Subcutaneous abdominal adipose tissue (tissue), 5 donors: ENCODE measurements at regions not wholly inside any gene's neighbourhood (a gene's known extent, or its start where the extent isn't known, plus 50 kb on each side); places are given as distances from the start of the nearest gene placed in this dataset.

ENCODE experiments used
- H3K27ac ChIP-seq: one replicate; pipeline ENCODE4 v1.7.0; 2013; ENCODE audit warnings: low read depth, mild to moderate bottlenecking, inconsistent platforms, low read length, moderate library complexity
- H3K27me3 ChIP-seq, 5 donors: one replicate each; pipeline ENCODE4 v1.7.0; 2013; ENCODE audit warnings: low read length in 5 of 5, inconsistent platforms in 1 of 5; ENCODE audit not compliant: control insufficient read depth in 5 of 5, insufficient read depth in 4 of 5
- H3K36me3 ChIP-seq, 5 donors: one replicate each; pipeline ENCODE4 v1.7.0; 2013; ENCODE audit warnings: low read length in 5 of 5; ENCODE audit not compliant: control insufficient read depth in 5 of 5, insufficient read depth in 5 of 5
- H3K4me1 ChIP-seq, 5 donors: one replicate each; pipeline ENCODE4 v1.7.0; 2013; ENCODE audit warnings: low read length in 5 of 5, mild to moderate bottlenecking in 3 of 5, moderate library complexity in 1 of 5; ENCODE audit not compliant: control insufficient read depth in 5 of 5, insufficient read depth in 5 of 5
- H3K4me3 ChIP-seq, 5 donors: one replicate each; pipeline ENCODE4 v1.7.0; 2013; ENCODE audit warnings: low read length in 5 of 5, low read depth in 1 of 5
- H3K9ac ChIP-seq, 5 donors: one replicate each; pipeline ENCODE4 v1.7.0; 2013; ENCODE audit warnings: low read length in 5 of 5, mild to moderate bottlenecking in 4 of 5, moderate library complexity in 3 of 5
- H3K9me3 ChIP-seq, 5 donors: one replicate each; pipeline ENCODE4 v1.7.0; 2013; ENCODE audit warnings: low read length in 5 of 5; ENCODE audit not compliant: control insufficient read depth in 5 of 5
- donor health status: healthy.
- donor health status: healthy.
- donor health status: healthy.
- donor health status: healthy.
- donor health status: healthy.

GRCh38 chr2:239762655-239763269 lies 262.4 kb downstream of the NDUFA10 start:
- Histone ChIP-seq H3K4me1 (no peaks in the 10 kb centered on the region), H3K36me3 (no peaks in the 10 kb centered on the region), H3K9ac (no peak overlapping the region), H3K9me3 (peaks cover 7 to 17% (median 15%) of the 10 kb centered on the region in 5 donors), H3K27me3 (peaks cover 3 to 20% (median 5%) of the 10 kb centered on the region in 5 donors), H3K27ac (no peak overlapping the region), H3K4me3 (no peak overlapping the region)

GRCh38 chr2:239762106-239762505 lies 263.0 kb downstream of the NDUFA10 start:
- H3K9ac ChIP-seq, result no peak overlapping the region
- H3K27ac ChIP-seq, result no peak overlapping the region
- H3K36me3 ChIP-seq, result no peaks in the 10 kb centered on the region
- H3K9me3 ChIP-seq, result peaks cover 7 to 17% (median 15%) of the 10 kb centered on the region in 5 donors
- no peak overlapping the region for H3K4me3 ChIP-seq
- H3K27me3 ChIP-seq, result peaks cover 0 to 24% (median under 1%) of the 10 kb centered on the region in 5 donors
- H3K4me1 ChIP-seq, result no peaks in the 10 kb centered on the region

GRCh38 chr2:239760596-239760995 lies 264.5 kb downstream of the NDUFA10 start:
- H3K27ac ChIP-seq, result no peak overlapping the region
- H3K36me3 ChIP-seq, result no peaks in the 10 kb centered on the region
- peaks cover 0 to 5% (median 0%) of the 10 kb centered on the region in 5 donors for H3K4me1 ChIP-seq
- no peak overlapping the region for H3K9ac ChIP-seq
- H3K27me3 ChIP-seq, result peaks cover 0 to 24% (median 0%) of the 10 kb centered on the region in 5 donors
- no peak overlapping the region for H3K4me3 ChIP-seq
- peaks cover 7 to 17% (median 15%) of the 10 kb centered on the region in 5 donors for H3K9me3 ChIP-seq

GRCh38 chr2:239758279-239758877 lies 266.8 kb downstream of the NDUFA10 start:
- H3K36me3 ChIP-seq, result no peaks in the 10 kb centered on the region
- peaks cover 7 to 17% (median 15%) of the 10 kb centered on the region in 5 donors for H3K9me3 ChIP-seq
- H3K27me3 ChIP-seq, result peaks cover 0 to 17% (median 0%) of the 10 kb centered on the region in 5 donors
- no peak overlapping the region for H3K4me3 ChIP-seq
- no peak overlapping the region for H3K27ac ChIP-seq
- no peak overlapping the region for H3K9ac ChIP-seq
- peaks cover 0 to 5% (median 0%) of the 10 kb centered on the region in 5 donors for H3K4me1 ChIP-seq

GRCh38 chr2:239756790-239757760 lies 268.1 kb downstream of the NDUFA10 start:
- Histone ChIP-seq H3K9me3 (peaks cover 4 to 16% (median 14%) of the 10 kb centered on the region in 5 donors), H3K4me3 (no peak overlapping the region), H3K27me3 (peaks cover 0 to 14% (median 0%) of the 10 kb centered on the region in 5 donors), H3K27ac (no peak overlapping the region), H3K36me3 (no peaks in the 10 kb centered on the region), H3K4me1 (peaks cover 0 to 6% (median 0%) of the 10 kb centered on the region in 5 donors), H3K9ac (no peak overlapping the region)

- Histone ChIP-seq H3K9ac (no peak overlapping the region), H3K27ac (no peak overlapping the region), H3K4me3 (no peak overlapping the region), H3K27me3 (peaks cover 0 to 12% (median 7%) of the 10 kb centered on the region in 5 donors), H3K4me1 (peaks cover 0 to 15% (median 0%) of the 10 kb centered on the region in 5 donors), H3K9me3 (peaks cover 4 to 13% (median 12%) of the 10 kb centered on the region in 5 donors), H3K36me3 (no peaks in the 10 kb centered on the region)
Measured at GRCh38 chr2:239756031-239756789, 268.9 kb downstream of the NDUFA10 start.

- Histone ChIP-seq H3K36me3 (no peaks in the 10 kb centered on the region), H3K9me3 (no peaks in the 10 kb centered on the region), H3K4me3 (no peak overlapping the region), H3K4me1 (peaks cover 0 to 15% (median 0%) of the 10 kb centered on the region in 5 donors), H3K27me3 (peaks cover 0 to 15% (median 13%) of the 10 kb centered on the region in 5 donors), H3K9ac (no peak overlapping the region), H3K27ac (no peak overlapping the region)
Measured at GRCh38 chr2:239753401-239753837, 271.7 kb downstream of the NDUFA10 start.

GRCh38 chr2:239752951-239753350 lies 272.2 kb downstream of the NDUFA10 start:
- Histone ChIP-seq H3K27me3 (peaks cover 0 to 18% (median 13%) of the 10 kb centered on the region in 5 donors), H3K9ac (no peak overlapping the region), H3K4me1 (peaks cover 0 to 15% (median 0%) of the 10 kb centered on the region in 5 donors), H3K27ac (no peak overlapping the region), H3K36me3 (no peaks in the 10 kb centered on the region), H3K9me3 (no peaks in the 10 kb centered on the region), H3K4me3 (no peak overlapping the region)

- H3K27ac ChIP-seq, result no peak overlapping the region
- H3K36me3 ChIP-seq, result no peaks in the 10 kb centered on the region
- H3K27me3 ChIP-seq, result peaks cover 8 to 20% (median 17%) of the 10 kb centered on the region in 5 donors
- H3K4me3 ChIP-seq, result peak overlapping the region in 1 of 5 donors; percentile 15
- H3K9me3 ChIP-seq, result no peaks in the 10 kb centered on the region
- peaks cover 0 to 15% (median 0%) of the 10 kb centered on the region in 5 donors for H3K4me1 ChIP-seq
- H3K9ac ChIP-seq, result no peak overlapping the region
Measured at GRCh38 chr2:239751679-239752355, 273.3 kb downstream of the NDUFA10 start.
